NT2/D1 (cell line): ENCODE measurements at regions not wholly inside any gene's neighbourhood (a gene's known extent, or its start where the extent isn't known, plus 50 kb on each side); places are given as distances from the start of the nearest gene placed in this dataset.

Source experiments
- DNase-seq: peaks from one replicate; pipeline ENCODE4 v3.0.0-alpha.2; 2011; ENCODE audit warnings: low read depth, low spot score
- H3K27me3 ChIP-seq: 2 replicates; pipeline ENCODE4 v1.6.0; 2011; ENCODE audit warnings: mild to moderate bottlenecking; ENCODE audit not compliant: insufficient read length, insufficient read depth
- H3K36me3 ChIP-seq: 2 replicates; pipeline ENCODE4 v1.6.1; 2011; ENCODE audit warnings: mild to moderate bottlenecking, low read length, mixed read lengths; ENCODE audit not compliant: insufficient read depth, insufficient read length
- H3K4me1 ChIP-seq: 2 replicates; pipeline ENCODE4 v1.5.1; 2011; ENCODE audit not compliant: insufficient read depth, insufficient read length
- H3K4me3 ChIP-seq: 2 replicates; pipeline ENCODE4 v1.5.1; 2011; ENCODE audit warnings: low read depth; ENCODE audit not compliant: insufficient read length
- H3K9ac ChIP-seq: 2 replicates; pipeline ENCODE4 v1.6.0; 2011; ENCODE audit warnings: low read depth; ENCODE audit not compliant: insufficient read length
- H3K9me3 ChIP-seq: 2 replicates; pipeline ENCODE4 v1.5.1; 2011; ENCODE audit warnings: mild to moderate bottlenecking, low read length; ENCODE audit not compliant: insufficient read depth
- SUZ12 ChIP-seq: IDR thresholded peaks from 2 replicates; pipeline ENCODE4 v1.6.1; 2011; ENCODE audit not compliant: insufficient read length, insufficient read depth; ENCODE audit errors: extremely low read depth
- YY1 ChIP-seq: IDR thresholded peaks from 2 replicates; pipeline ENCODE4 v1.6.1; 2011; ENCODE audit not compliant: insufficient read length, insufficient read depth
- ZNF274 ChIP-seq: IDR thresholded peaks from 2 replicates; pipeline ENCODE4 v1.6.1; 2011; ENCODE audit warnings: mild to moderate bottlenecking, low read depth, low read length

DNA sequence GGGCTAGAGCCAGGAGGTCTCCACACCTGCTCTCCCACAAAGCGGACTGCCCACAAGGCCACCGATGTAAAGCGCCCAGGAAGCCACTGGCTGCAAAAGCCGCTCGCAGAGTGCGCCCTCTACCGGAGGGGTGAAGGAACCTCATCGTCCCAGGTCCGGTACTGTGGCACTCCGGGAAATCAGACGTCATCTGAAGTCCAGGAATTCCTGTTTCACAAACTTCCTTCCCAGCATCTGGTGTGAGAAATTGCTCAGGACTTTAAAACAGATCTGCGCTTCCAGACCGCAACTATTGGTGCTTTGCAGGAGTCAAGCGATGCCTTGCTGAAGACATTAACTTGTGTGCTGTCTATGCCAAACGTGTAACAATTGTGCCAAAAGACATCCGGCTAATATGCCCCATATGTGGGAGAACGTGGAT lies 115.1 kb upstream of the ARID1B start:
- Histone ChIP-seq H3K9me3 (no peaks in the 10 kb centered on the region), H3K9ac (no peak overlapping the region), H3K27me3 (no peaks in the 10 kb centered on the region), H3K36me3 (no peaks in the 10 kb centered on the region), H3K4me3 (no peak overlapping the region), H3K4me1 (no peaks in the 10 kb centered on the region)
- TF ChIP-seq SUZ12 = no peak
- TF ChIP-seq YY1 = no peak
- TF ChIP-seq ZNF274 = no peak
- DNase-seq = peak; percentile 42

DNA sequence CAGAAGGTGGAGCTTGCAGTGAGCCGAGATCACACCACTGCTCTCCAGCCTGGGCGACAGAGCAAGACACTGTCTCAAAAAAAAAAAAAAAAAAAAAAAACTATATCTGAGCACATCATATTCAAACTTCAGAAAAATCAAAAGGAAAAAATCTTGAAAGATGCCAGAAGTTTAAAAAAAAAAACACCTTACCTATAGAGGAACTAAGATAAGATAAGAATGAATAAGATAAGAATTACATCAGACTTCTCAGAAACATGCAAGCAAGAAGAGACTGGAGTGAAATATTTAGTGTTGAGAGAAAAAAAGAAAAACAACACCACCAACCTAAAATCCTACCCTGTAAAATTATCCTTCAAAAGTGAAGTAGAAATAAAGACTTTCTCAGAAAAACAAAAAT lies 116.8 kb upstream of the ARID1B start:
- no peak overlapping the region for H3K9ac ChIP-seq
- no peak for TF ChIP-seq SUZ12
- no peak for TF ChIP-seq YY1
- no peak for TF ChIP-seq ZNF274
- no peaks in the 10 kb centered on the region for H3K36me3 ChIP-seq
- H3K9me3 ChIP-seq = no peaks in the 10 kb centered on the region
- H3K4me3 ChIP-seq = no peak overlapping the region
- DNase-seq = no peak
- no peaks in the 10 kb centered on the region for H3K27me3 ChIP-seq
- no peaks in the 10 kb centered on the region for H3K4me1 ChIP-seq

GRCh38 chr6:156659822-156660198 lies 117.4 kb upstream of the ARID1B start:
- Histone ChIP-seq H3K9me3 (no peaks in the 10 kb centered on the region), H3K27me3 (no peaks in the 10 kb centered on the region), H3K36me3 (no peaks in the 10 kb centered on the region), H3K4me3 (no peak overlapping the region), H3K9ac (no peak overlapping the region), H3K4me1 (no peaks in the 10 kb centered on the region)
- TF ChIP-seq ZNF274 (no peak), SUZ12 (no peak), YY1 (no peak)
- DNase-seq = no peak

GRCh38 chr6:156658966-156659821 lies 118.0 kb upstream of the ARID1B start:
- no peaks in the 10 kb centered on the region for H3K36me3 ChIP-seq
- no peaks in the 10 kb centered on the region; the same call in 1 of the 2 replicates for H3K9me3 ChIP-seq
- H3K4me3 ChIP-seq = no peak overlapping the region
- no peak for TF ChIP-seq YY1
- H3K9ac ChIP-seq = no peak overlapping the region
- no peaks in the 10 kb centered on the region for H3K4me1 ChIP-seq
- no peaks in the 10 kb centered on the region for H3K27me3 ChIP-seq
- DNase-seq = no peak

DNA sequence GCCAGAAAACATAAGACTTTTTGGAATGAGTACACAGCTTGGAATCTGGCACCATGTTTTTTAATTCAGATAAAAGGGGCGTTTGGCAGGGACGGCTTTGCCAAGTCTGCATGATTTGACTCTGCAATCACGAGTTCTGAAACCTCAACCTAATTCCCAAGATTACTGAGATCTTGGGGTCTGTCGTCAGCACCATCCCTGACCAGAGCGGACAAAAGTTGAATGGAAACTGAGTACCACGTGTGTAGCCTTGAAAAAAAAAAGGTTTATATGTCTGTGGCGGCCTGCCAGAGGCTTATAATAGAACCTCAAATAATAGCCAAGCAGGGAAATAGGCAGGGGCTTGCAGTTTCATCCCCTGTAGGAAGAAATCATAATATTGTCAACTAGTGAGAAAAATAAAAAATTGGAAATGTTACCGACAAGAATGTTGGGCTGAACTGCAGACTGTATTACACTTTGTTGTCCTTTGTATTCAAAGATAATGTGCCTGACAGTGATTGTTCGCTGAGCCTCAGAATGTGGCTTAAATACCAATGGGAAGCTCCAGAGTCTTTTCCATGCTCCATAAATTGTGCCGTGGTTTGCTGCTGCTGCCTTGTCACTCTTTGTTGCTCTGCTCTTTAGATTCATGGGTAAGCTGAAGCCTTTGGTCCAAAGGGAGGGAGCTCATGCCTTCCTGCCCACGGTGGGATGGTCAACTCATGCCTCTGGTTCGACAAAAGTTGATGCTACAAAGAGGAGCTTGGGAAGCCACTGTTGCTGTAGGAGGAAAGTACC lies 118.8 kb upstream of the ARID1B start:
- Histone ChIP-seq H3K9me3 (no peaks in the 10 kb centered on the region; the same call in 1 of the 2 replicates), H3K27me3 (no peaks in the 10 kb centered on the region), H3K36me3 (no peaks in the 10 kb centered on the region), H3K9ac (no peak overlapping the region), H3K4me1 (no peaks in the 10 kb centered on the region), H3K4me3 (no peak overlapping the region)
- DNase-seq = no peak
- TF ChIP-seq YY1 (no peak), SUZ12 (no peak), ZNF274 (no peak)

GRCh38 chr6:156657296-156657695 lies 119.9 kb upstream of the ARID1B start:
- H3K36me3 ChIP-seq = no peaks in the 10 kb centered on the region
- DNase-seq = no peak
- no peaks in the 10 kb centered on the region for H3K27me3 ChIP-seq
- no peak overlapping the region for H3K9ac ChIP-seq
- H3K4me1 ChIP-seq = no peaks in the 10 kb centered on the region
- TF ChIP-seq SUZ12 (no peak), YY1 (no peak), ZNF274 (no peak)
- no peaks in the 10 kb centered on the region; the same call in 1 of the 2 replicates for H3K9me3 ChIP-seq
- no peak overlapping the region for H3K4me3 ChIP-seq

DNA sequence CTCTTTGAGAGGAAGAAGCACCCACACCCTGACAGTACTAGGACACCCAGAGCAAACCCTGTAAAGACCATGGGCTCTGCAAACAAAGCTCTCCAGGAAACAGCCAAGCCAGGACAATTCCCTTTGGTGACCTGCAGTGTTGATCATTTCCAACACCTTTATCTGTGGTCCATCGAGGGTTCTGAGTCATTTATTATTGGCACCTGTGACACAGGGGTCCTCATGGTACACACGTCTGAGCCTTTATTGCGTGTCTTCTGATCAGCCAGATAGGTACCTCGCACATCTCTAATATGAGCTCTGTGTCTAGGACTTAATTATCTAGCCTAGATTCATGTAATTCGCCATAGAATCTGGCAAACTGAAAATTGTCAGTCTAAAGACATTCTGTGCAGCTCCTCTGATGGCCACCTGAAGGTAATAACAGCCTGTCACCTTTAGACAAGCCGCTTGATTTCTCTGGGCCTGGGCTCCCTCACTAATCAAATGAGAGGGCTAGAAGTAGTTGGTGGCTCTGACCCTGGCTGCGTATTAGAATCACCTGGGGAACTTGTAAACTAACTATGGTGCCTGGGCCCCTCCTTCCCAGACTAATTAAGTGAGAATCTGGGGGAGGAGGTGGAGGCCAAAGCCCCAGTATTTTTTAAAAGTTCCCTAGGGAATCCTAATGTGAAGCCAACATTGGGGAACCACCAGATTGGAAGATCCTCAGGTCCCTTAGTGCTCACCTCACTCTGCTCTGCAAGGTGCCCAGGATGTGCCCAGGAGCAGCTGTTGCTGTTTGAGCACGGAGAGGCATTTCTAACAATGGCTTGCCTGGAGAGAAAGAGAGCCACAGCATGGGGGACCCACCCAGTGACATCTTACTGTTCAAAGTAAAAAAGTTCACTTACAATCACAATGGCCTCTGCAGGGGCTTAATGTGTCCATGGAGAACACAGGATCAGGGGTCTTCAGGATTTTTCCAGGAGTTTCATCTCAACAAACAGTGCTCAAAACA lies 122.0 kb upstream of the ARID1B start:
- peak; percentile 63 for DNase-seq
- no peak overlapping the region for H3K4me3 ChIP-seq

More for the DNA sequence above, 122.0 kb upstream of the ARID1B start:
- TF ChIP-seq YY1 (no peak), SUZ12 (no peak), ZNF274 (no peak)
- Histone ChIP-seq H3K4me1 (no peaks in the 10 kb centered on the region), H3K9me3 (no peaks in the 10 kb centered on the region; the same call in 1 of the 2 replicates), H3K27me3 (no peaks in the 10 kb centered on the region), H3K9ac (no peak overlapping the region), H3K36me3 (no peaks in the 10 kb centered on the region)
